SK-N-SH treated with all-trans-retinoic acid at 6 μM for 48 hours (cell line): ENCODE measurements at regions not wholly inside any gene's neighbourhood (a gene's known extent, or its start where the extent isn't known, plus 50 kb on each side); places are given as distances from the start of the nearest gene placed in this dataset.
A peak's percentile ranks its signal among the peaks of the same experiment; 100 is the strongest.

Source experiments
- ATAC-seq: fragments of 200-7000 bp; cut with Tn5 transposase; 3 replicates; pipeline ENCODE4 v1.9.1; 2020; ENCODE audit warnings: mild to moderate bottlenecking, moderate library complexity
- BACH2 ChIP-seq: fragments of 250-450 bp; sonication (Bioruptor Pico); IDR thresholded peaks from 2 replicates; pipeline ENCODE4 v1.9.0; 2021; ENCODE audit warnings: mild to moderate bottlenecking, borderline replicate concordance
- CSDC2 ChIP-seq: fragments of 250-450 bp; sonication (Bioruptor Pico); IDR thresholded peaks from 2 replicates; pipeline ENCODE4 v1.5.0; 2020; ENCODE audit warnings: mild to moderate bottlenecking, moderate library complexity
- ESRRG ChIP-seq: fragments of 250-450 bp; sonication (Bioruptor Pico); IDR thresholded peaks from 2 replicates; pipeline ENCODE4 v1.6.1; 2021; ENCODE audit warnings: mild to moderate bottlenecking
- GLIS3 ChIP-seq: fragments of 250-450 bp; sonication (Bioruptor Pico); IDR thresholded peaks from 2 replicates; pipeline ENCODE4 v1.5.0; 2020; ENCODE audit warnings: mild to moderate bottlenecking, moderate library complexity
- ISL1 ChIP-seq: fragments of 250-450 bp; sonication (Bioruptor Pico); IDR thresholded peaks from 2 replicates; pipeline ENCODE4 v2.1.2; 2022; ENCODE audit warnings: mild to moderate bottlenecking, moderate library complexity
- RARB ChIP-seq: fragments of 250-450 bp; sonication (Bioruptor Pico); IDR thresholded peaks from 2 replicates; pipeline ENCODE4 v1.8.0; 2021; ENCODE audit warnings: mild to moderate bottlenecking, moderate library complexity
- TCF4 ChIP-seq: fragments of 250-450 bp; sonication (Bioruptor Pico); IDR thresholded peaks from 2 replicates; pipeline ENCODE4 v1.8.0; 2021; ENCODE audit warnings: mild to moderate bottlenecking, moderate library complexity, borderline replicate concordance
- TOX ChIP-seq: fragments of 250-450 bp; sonication (Bioruptor Pico); IDR thresholded peaks from 2 replicates; pipeline ENCODE4 v1.8.0; 2021; ENCODE audit warnings: mild to moderate bottlenecking, moderate library complexity, borderline replicate concordance
- ZC3H10 ChIP-seq: fragments of 250-450 bp; sonication (Bioruptor Pico); IDR thresholded peaks from 2 replicates; pipeline ENCODE4 v1.5.1; 2021; ENCODE audit warnings: mild to moderate bottlenecking, moderate library complexity
- ZNF565 ChIP-seq: fragments of 450-650 bp; formaldehyde crosslinking; conservative IDR thresholded peaks from 2 replicates; pipeline ENCODE4 v1.5.0; 2020; ENCODE audit warnings: low read depth, mild to moderate bottlenecking, moderate library complexity
- ZNF70 ChIP-seq: fragments of 450-650 bp; formaldehyde crosslinking; IDR thresholded peaks from 2 replicates; pipeline ENCODE4 v1.5.0; 2020; ENCODE audit warnings: mild to moderate bottlenecking, moderate library complexity
- TF ChIP-seq, protein P1 (sequence below): fragments of 250-450 bp; sonication (Bioruptor Pico); IDR thresholded peaks from 2 replicates; pipeline ENCODE4 v1.5.1; 2021; ENCODE audit warnings: mild to moderate bottlenecking, moderate library complexity
- TF ChIP-seq, protein P2 (sequence below): fragments of 250-450 bp; sonication (Bioruptor Pico); IDR thresholded peaks from 2 replicates; pipeline ENCODE4 v1.5.0; 2020; ENCODE audit warnings: mild to moderate bottlenecking, moderate library complexity
- TF ChIP-seq, protein P3 (sequence below): fragments of 250-450 bp; sonication (Bioruptor Pico); IDR thresholded peaks from 2 replicates; pipeline ENCODE4 v1.8.0; 2020; ENCODE audit warnings: mild to moderate bottlenecking, moderate library complexity, borderline replicate concordance
- TF ChIP-seq, protein P4 (sequence below): fragments of 250-450 bp; sonication (Bioruptor Pico); IDR thresholded peaks from 2 replicates; pipeline ENCODE4 v1.8.0; 2021; ENCODE audit warnings: low read depth, mild to moderate bottlenecking, moderate library complexity, borderline replicate concordance

DNA sequence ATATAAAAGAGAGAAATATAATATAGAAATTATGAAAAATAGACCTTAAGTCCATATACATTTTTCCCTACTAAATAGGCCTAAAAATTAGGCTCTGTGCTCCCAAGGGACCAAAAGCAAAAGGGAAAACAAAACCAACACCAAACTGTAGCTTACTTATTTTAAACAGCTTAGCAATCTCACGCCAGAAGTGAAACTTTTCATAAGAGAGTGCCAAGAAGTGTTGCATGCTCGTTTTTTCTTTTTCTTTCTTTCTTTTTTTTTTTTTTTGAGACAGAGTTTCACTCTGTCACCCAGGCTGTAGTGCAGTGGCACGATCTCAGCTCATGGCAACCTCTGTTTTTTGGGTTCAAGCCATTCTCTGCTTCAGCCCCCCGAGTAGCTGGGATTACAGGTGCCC, 250.4 kb downstream of the TMA16 start (continued):
- TF ChIP-seq, protein P1, sequence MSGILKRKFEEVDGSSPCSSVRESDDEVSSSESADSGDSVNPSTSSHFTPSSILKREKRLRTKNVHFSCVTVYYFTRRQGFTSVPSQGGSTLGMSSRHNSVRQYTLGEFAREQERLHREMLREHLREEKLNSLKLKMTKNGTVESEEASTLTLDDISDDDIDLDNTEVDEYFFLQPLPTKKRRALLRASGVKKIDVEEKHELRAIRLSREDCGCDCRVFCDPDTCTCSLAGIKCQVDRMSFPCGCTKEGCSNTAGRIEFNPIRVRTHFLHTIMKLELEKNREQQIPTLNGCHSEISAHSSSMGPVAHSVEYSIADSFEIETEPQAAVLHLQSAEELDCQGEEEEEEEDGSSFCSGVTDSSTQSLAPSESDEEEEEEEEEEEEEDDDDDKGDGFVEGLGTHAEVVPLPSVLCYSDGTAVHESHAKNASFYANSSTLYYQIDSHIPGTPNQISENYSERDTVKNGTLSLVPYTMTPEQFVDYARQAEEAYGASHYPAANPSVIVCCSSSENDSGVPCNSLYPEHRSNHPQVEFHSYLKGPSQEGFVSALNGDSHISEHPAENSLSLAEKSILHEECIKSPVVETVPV (CRISPR knock-in tag): no peak
- TF ChIP-seq ISL1 (CRISPR knock-in tag) (no peak), RARB (CRISPR knock-in tag) (no peak), TCF4 (CRISPR knock-in tag) (no peak)

DNA sequence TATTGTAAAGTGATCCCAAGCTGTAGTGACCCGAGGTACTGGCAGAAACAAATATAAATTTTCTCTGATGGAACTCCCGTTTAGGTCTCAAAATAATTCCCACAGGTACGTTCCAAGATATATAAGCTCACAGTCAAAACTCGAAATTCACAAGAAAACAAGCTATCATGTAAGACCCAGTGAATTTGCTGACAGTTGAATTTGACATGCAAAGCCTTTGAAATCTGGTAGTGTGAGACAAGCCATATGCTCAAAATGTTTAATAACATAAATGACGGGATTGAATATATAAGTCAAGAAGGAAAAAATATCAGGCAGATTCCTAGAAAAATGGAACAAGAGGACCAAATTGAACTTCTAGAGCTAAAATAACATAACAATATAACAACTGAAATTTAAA, 252.8 kb downstream of the TMA16 start:
- TF ChIP-seq ESRRG (CRISPR knock-in tag) (no peak), ISL1 (CRISPR knock-in tag) (no peak), TOX (CRISPR knock-in tag) (no peak), GLIS3 (CRISPR knock-in tag) (no peak), ZNF70 (CRISPR knock-in tag) (no peak), RARB (CRISPR knock-in tag) (no peak), BACH2 (CRISPR knock-in tag) (no peak)
- TF ChIP-seq, protein P2, sequence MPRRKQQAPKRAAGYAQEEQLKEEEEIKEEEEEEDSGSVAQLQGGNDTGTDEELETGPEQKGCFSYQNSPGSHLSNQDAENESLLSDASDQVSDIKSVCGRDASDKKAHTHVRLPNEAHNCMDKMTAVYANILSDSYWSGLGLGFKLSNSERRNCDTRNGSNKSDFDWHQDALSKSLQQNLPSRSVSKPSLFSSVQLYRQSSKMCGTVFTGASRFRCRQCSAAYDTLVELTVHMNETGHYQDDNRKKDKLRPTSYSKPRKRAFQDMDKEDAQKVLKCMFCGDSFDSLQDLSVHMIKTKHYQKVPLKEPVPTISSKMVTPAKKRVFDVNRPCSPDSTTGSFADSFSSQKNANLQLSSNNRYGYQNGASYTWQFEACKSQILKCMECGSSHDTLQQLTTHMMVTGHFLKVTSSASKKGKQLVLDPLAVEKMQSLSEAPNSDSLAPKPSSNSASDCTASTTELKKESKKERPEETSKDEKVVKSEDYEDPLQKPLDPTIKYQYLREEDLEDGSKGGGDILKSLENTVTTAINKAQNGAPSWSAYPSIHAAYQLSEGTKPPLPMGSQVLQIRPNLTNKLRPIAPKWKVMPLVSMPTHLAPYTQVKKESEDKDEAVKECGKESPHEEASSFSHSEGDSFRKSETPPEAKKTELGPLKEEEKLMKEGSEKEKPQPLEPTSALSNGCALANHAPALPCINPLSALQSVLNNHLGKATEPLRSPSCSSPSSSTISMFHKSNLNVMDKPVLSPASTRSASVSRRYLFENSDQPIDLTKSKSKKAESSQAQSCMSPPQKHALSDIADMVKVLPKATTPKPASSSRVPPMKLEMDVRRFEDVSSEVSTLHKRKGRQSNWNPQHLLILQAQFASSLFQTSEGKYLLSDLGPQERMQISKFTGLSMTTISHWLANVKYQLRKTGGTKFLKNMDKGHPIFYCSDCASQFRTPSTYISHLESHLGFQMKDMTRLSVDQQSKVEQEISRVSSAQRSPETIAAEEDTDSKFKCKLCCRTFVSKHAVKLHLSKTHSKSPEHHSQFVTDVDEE: no peak
- TF ChIP-seq, protein P1 (CRISPR knock-in tag): no peak
- ATAC-seq: no peak

DNA sequence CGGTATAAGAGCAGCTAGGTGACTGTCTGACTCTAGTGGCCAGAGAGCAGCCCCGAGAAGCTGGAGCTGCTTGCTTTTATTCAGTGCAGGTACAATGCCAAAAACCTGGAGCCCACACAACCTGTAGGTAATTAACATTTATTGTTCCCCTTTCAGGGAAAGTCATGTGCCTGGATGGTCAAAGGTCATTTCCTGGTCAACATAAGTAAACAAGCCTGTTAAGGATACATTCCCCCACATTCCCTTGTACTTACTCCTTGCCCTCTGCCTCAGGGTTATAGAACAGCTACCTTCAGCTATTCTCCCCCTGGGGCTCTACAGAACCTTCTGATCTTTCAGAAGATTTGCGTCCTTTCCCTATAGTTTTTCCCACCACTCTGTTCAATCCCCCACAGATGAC, 253.4 kb downstream of the TMA16 start:
- no peak for ATAC-seq
- TF ChIP-seq, protein P3, sequence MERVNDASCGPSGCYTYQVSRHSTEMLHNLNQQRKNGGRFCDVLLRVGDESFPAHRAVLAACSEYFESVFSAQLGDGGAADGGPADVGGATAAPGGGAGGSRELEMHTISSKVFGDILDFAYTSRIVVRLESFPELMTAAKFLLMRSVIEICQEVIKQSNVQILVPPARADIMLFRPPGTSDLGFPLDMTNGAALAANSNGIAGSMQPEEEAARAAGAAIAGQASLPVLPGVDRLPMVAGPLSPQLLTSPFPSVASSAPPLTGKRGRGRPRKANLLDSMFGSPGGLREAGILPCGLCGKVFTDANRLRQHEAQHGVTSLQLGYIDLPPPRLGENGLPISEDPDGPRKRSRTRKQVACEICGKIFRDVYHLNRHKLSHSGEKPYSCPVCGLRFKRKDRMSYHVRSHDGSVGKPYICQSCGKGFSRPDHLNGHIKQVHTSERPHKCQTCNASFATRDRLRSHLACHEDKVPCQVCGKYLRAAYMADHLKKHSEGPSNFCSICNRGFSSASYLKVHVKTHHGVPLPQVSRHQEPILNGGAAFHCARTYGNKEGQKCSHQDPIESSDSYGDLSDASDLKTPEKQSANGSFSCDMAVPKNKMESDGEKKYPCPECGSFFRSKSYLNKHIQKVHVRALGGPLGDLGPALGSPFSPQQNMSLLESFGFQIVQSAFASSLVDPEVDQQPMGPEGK: no peak
- TF ChIP-seq ZNF70 (CRISPR knock-in tag): no peak
- no peak for TF ChIP-seq ESRRG (CRISPR knock-in tag)
- TF ChIP-seq ZNF565: no peak
- TF ChIP-seq, protein P4, sequence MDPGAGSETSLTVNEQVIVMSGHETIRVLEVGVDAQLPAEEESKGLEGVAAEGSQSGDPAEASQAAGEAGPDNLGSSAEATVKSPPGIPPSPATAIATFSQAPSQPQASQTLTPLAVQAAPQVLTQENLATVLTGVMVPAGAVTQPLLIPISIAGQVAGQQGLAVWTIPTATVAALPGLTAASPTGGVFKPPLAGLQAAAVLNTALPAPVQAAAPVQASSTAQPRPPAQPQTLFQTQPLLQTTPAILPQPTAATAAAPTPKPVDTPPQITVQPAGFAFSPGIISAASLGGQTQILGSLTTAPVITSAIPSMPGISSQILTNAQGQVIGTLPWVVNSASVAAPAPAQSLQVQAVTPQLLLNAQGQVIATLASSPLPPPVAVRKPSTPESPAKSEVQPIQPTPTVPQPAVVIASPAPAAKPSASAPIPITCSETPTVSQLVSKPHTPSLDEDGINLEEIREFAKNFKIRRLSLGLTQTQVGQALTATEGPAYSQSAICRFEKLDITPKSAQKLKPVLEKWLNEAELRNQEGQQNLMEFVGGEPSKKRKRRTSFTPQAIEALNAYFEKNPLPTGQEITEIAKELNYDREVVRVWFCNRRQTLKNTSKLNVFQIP (CRISPR knock-in tag): no peak
- TF ChIP-seq TOX (CRISPR knock-in tag): no peak
- no peak for TF ChIP-seq RARB (CRISPR knock-in tag)
- TF ChIP-seq, protein P1 (CRISPR knock-in tag): no peak
- TF ChIP-seq ISL1 (CRISPR knock-in tag): no peak
- TF ChIP-seq CSDC2: no peak
- TF ChIP-seq, all 23 proteins: peak for 0

DNA sequence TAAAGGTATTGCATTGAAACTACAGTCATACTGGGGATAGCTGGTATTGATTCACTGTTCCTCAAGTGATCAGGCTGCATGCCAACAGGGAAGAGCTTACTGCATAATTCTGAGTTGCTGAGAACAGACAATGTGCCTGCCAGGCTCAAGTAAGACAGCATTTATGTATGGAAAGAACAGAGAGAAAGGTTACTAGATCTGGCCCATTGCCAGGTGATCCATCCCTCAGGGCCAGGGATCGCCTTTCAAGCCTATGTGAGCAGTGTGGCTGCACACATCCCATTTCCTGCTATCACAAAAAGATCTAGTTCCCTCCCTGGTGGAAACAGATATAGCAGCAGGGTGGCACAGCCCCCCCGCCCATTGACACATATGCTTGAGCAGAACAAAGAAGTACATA, 254.0 kb downstream of the TMA16 start:
- peak; percentile 58 for ATAC-seq
- TF ChIP-seq ZC3H10 (CRISPR knock-in tag) (no peak), CSDC2 (no peak)
- TF ChIP-seq, all 23 proteins: peak for 0
